ENCODE measurements at regions not wholly inside any gene's neighbourhood (a gene's known extent, or its start where the extent isn't known, plus 50 kb on each side); places are given as distances from the start of the nearest gene placed in this dataset.
"Not testable (repeated sequence)": the region's sequence is repeated elsewhere in the genome, so short reads cannot be mapped to it uniquely, and the experiment has no call there.

DNA sequence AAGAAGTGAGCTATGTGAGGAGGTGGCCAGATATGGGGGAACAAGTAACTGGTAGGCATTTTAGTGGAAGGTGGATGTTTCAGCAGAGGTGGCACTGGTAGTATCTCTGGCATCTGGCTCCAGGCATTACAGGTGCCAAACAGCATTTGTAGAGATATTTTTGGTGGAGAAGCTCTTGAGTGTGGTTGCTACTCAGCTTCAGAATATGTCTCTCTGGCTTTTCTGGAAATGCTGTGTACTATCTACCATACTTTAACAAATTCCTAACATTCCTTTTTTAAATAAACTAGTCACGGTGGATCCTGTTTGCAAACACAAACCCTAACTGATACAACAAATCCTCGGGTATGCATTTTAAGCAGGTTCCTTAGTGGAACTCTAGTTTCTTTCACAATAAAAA, 128.0 kb downstream of the BARX2 start:
- no peak for DNase-seq (ENCODE audit: low spot score)

DNA sequence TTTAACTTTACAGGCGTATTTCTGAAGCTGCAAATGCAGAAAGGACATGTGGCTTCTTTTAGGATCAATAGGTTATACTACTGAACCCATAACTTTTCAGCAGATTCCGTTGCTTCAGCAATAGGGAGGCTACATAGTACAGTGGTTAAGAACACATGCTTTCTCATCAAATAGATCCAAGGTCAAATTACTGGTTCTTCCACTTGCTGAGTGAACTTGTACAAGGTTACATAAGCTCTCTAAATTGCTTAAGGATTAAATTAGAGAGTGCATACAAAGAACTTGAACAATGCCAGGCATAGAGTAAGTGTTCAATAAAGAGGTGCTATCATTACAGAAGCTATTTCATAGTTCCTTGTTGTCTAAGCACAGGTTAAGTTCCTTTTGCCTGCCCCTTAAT, 129.6 kb downstream of the BARX2 start:
- no peak for DNase-seq (ENCODE audit: low spot score)

DNA sequence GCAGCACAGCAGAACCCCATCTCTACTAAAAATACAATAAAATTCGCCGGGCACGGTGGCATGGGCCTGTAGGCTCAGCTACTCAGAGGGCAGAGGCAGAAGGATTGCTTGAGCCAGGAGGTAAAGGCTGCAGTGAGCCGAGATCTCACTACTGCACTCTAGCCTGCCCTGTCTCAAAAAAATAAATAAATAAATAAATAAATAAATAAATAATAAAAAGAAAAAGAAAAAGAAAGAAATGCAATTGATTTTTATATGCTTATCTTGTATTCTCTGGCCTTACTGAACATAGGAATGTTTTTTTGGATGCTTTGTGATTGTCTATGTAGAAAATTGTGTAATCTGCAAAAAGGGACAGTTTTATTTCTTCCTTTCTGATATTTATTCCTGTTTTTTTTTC, 132.5 kb downstream of the BARX2 start:
- DNase-seq (ENCODE audit: low spot score): no peak

DNA sequence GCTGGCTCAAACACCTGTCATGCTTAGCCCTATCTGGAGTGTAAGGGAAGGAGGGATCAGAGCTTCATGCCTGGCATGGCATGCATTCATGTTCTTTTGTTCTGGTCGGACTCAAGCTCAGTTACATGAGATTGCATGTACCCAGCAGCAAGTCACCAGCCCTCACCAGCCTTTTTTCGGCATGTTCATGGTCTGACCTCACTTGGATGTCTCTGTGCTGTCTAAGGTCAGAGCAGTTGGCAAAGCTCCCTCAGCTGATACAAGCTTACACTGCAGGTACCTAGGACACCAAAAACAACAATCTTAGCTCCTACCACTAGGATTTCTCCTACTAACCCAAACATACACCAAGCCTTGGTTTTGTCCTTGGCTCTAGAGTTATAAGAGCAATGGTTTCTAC, 152.6 kb downstream of the BARX2 start:
- no peak for DNase-seq (ENCODE audit: low spot score)

DNA sequence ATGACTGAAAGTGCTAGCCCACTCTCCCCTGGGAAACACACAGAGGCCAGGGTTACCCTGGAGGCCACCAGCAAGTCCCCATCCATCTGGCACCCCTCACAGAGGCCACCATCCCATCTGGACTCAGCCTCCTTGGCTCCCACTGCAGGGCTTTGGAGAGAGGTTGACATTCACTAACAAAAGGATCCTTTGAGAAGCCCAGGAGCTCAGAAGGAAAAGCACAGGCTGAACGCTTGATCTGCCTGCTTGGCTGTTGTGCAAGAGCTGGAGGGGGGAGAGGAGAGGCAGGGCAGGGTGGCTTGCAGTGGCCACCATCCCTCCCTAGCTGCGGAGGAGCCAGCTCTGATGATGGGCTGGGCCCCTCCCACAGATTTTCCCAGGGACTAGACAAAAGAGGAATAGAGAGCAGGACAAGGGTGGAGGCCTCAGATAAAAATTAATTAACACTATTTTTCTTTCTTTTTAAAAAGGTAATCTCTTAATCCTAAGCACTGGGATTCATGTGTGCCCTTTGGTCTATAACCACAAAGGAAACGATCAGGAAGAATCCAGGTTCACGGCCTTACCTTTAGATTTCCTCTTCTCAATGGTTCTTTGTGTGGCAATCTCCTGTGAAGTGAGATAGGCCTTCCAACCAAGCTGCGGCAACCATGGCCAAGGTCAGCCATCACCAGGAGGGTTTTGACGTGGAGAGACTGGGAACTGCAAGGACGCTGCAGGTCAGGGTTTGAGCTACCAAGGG, 154.7 kb downstream of the BARX2 start:
- no peak for DNase-seq (ENCODE audit: low spot score)

DNA sequence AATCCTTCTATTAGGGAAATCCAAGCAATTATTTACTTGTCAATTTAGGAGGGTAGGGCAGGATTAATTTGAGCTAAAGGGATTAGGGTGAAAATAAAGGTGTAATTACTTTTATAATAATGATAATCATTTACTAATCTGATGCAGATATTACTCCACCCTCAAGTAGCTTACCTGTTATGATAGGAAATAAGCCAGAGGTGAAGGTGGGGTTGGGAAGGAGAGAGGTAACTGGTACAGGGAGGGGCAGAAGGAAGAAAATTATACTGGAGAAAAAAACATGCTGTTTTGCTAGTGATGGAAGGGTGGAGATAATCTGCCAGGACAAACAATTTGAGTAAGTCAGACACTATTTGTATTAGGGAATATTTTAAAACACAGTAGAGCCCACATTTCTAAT, 157.7 kb downstream of the BARX2 start:
- no peak for DNase-seq (ENCODE audit: low spot score)

DNA sequence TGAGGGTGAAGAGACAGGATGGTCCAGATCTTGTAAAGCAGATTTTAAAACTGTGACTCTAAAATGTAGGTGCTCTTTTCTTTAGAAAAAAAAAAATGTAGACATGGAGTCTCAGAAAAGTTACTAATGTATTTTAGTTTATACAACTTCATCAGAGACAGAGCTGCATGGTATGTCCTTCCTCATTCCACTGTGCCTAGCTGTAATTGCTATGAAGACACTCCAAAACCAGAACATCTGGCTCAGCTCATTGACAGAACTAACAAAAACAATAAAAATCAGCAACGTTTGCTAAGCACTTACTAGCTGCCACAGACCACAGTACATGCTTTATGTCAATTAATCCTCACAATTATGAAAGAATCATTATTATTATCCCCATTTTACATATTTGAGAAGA, 160.7 kb downstream of the BARX2 start:
- DNase-seq (ENCODE audit: low spot score): no peak

DNA sequence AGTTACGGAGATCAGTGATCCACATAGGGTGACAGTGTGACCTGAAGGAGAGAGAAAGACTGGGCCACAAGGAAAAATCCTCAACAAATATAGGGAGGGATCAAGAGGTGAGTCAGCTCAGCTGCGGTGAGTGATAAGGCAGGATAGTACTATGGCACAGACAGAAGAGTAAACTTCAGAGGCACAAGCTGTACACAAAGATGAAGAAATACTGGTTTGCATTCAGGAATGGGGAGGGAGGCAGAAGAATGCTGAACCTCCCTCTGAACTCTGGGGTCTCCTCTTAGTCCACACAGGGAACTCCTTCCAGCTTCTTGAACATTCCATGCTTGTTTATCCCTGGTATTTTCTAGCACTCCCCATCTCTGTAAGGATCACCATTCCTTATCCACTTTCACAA, 162.7 kb downstream of the BARX2 start:
- no peak for DNase-seq (ENCODE audit: low spot score)

DNA sequence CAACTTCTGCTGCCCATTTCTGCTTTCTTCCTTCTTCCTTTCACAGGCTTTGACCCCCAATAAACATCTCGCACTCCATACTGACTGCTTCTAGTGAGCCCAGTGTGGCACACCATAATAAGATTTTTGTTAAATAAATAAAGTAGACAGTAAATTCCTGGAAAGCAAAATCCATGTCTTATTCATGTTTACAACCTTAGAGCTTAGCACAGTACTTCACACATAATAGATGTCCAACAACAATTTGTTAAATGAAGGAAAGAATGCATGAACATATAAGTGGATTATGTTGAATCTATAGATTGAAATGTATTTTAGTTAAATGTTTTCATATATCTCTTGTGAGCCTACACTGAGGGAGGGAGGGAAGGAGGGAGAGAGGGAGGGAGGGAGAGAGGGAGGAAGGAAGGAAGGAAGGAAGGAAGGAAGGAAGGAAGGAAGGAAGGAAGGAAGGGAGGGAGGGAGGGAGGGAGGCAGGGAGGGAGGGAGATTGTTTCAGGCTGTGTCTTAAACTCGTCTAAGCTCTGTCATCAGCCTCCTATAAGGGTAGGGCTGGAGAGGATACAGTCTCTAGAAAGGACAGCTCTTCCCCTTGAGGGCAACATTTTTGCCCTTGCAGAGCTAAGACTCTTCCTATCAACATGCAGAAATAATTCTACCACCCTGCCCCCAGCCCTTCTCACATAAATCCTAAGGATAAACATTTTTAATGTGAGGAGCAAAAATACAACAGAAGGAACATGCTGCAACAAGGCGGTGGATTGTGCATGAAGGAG, 168.1 kb downstream of the BARX2 start:
- no peak for DNase-seq (ENCODE audit: low spot score)

DNA sequence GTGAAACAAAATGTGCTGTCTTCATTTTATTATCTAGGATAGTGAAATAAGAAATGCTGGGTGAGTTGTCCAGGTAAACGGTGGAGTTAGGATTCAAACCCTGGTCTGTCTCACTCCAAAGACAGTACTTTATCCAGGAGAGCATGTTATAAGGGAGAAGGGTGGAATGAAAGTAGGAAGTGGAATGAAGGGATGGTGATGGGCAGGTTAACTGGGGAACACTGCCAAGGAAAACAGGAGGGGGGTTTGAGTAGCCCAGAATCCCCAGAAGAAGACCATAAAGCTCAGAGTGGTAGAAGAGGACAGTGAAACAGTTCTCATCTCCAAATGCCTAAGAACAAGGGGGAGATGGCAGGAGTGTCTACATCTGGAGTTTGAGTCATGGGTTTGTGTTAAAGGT, 169.0 kb downstream of the BARX2 start:
- DNase-seq (ENCODE audit: low spot score): no peak

DNA sequence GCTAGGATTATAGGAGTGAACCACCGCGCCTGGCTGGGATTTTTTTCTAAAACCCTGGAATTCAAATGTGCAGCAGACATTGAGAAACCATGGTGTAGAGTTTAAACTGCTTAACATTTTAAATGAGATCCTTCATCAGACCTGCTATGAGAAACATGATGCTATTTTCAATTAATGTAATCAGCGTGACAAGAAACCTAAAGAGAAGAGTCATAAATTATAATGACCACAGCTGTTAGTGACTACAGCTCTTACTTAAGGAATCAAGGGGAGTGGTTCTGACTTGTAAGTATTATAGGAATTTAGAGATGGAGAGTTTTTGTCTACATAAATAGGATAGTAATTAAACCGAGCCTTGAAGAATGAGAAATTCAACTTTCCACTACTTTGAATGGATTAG, 170.6 kb downstream of the BARX2 start:
- DNase-seq (ENCODE audit: low spot score): no peak

DNA sequence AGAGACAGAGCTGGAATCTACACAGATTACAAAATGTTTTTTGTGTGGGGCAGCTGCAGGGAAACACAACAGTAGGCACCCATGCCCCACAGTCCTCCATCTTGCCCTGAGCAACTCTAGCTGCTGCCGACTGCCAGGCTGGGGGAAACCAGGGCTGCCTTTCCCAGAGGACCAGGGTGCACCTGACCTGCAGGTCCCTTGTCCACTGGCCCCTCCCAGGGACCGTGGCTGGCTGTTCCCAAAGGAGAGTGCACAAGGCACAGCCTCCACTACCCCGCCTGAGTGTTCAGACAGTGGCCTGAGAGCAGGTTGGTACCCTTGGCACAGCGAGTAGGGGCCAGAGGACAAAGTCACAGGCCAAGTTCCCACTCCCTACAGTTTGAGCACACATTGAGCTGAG, 181.8 kb downstream of the BARX2 start:
- no peak for DNase-seq (ENCODE audit: low spot score)

DNA sequence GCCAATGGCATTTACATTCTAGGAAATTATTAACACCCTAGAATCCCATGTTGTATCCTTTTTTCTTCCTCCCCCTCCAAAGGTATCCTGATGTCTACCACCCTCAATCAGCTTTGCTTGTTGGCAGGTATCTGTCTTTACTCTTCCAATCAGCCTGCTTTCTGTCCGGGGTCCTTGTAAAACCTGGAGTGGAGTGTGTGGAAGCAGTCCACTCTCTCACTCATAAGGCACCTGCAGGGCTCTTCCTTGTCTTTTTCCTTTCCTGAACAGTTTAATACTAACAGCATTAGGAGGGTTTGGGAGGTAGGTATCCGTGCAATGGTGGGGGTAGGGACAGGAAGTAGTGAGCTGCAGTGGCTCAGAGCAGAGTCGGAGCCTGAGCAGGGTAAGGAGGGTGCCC, 193.4 kb downstream of the BARX2 start:
- DNase-seq (ENCODE audit: low spot score): no peak

DNA sequence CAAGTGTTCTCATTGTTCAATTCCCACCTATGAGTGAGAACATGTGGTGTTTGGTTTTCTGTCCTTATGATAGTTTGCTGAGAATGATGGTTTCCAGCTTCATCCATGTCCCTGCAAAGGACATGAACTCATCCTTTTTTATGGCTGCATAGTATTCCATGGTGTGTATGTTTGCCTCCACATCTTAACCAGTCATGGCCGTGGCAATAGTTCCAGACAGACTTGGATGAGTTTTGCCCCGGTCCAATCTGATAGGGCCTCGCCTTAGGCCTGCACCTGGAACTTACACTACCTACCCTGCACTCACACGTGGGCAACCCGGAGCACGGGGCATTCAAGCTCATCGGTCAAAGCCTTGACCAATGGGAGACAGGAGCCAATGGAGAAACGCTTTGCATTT, 197.0 kb downstream of the BARX2 start:
- DNase-seq (ENCODE audit: low spot score): not testable (repeated sequence)

DNA sequence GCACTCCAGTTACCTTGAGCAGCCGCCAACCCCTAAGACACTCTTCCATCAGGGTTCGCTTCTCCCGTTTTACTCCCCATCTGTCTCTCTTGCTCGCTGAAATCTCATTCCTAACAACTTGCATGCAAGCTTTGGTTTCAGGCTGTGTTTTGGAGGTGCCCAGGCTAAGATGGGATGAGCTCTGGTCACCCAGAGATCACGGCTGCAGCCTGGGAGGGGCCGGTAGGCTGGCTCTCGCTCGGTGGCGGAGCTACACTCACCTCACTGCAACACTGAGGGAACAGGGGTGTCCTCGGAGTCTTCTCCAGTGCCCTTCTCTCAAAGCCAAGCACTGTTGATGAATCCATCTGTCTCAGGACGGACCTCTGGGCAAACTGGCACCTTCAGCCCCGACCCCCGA, 197.5 kb downstream of the BARX2 start:
- no peak for DNase-seq (ENCODE audit: low spot score)

DNA sequence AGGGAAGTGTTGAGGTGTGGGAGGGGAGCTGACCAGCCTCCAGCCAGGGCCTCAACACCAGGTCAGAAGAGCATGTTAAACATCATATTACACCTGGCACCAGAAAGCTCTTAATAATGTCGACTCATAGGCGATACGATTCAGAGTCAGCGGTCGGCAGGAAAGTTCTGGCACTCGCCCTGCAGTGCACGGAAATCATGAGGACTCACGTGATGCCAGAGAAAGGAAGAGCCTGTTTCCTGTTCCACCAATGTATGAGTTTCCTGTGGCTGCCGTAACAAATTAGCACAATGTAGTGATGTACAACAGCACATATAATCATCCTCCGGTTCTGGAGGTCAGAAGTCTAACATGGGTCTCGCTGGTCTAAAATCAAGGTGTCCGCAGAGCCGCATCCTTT, 198.8 kb downstream of the BARX2 start:
- DNase-seq (ENCODE audit: low spot score): no peak

DNA sequence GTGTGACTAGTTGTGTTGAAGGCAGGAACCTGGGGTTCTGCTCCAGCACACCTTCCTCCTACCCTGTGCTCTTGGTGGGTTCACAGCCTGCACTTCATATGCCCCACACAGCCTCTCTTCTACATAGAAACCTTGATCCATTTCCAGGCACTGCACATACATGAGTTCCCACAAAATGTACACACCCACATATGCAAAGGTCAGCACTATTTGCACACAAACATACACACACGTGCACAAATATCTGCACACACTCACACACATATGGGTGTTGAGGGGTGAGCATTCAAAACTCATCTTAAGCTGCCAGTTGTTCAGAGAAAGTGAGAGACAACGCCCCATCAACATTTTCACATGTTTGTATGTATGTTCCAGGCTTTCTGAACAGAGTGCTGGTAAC, 201.0 kb downstream of the BARX2 start:
- no peak for DNase-seq (ENCODE audit: low spot score)

DNA sequence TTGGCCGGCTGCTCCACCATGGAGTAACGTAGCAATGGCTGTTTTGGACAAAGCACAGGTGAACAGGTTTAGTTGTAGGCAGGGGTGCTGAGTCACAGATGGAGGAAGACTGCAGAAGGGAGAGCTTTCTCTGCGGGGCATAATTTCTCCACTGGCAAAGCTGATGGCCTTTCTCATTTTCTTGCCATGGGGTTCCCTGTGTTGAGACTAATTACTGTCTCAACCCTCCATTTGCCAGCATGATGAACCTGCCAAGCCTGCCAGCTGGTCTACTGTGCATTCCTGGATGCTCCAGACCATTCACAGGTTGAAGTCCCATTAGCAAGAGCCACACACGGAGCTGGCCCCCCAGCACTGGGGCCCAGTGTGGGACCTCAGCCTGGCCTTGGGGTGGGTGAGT, 202.4 kb downstream of the BARX2 start:
- no peak for DNase-seq (ENCODE audit: low spot score)

DNA sequence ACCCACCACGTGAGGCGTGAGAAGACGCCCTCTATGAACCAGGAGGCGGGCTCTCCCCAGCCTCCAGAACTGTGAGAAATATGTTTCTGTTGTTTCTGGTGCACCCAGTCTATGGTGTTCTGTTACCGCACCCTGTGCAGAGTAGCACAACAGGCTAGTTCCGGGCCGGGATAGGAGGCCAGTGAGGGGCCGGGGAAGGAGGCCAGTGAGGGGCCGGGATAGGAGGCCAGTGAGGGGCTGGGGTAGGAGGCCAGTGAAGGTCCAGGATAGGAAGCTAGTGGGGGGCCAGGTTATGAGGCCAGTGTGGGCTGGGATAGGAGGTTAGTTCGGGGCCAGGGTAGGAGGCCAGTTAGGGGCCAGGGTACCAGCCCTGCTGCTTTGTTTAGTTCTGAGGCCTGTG, 204.6 kb downstream of the BARX2 start:
- DNase-seq (ENCODE audit: low spot score): no peak

DNA sequence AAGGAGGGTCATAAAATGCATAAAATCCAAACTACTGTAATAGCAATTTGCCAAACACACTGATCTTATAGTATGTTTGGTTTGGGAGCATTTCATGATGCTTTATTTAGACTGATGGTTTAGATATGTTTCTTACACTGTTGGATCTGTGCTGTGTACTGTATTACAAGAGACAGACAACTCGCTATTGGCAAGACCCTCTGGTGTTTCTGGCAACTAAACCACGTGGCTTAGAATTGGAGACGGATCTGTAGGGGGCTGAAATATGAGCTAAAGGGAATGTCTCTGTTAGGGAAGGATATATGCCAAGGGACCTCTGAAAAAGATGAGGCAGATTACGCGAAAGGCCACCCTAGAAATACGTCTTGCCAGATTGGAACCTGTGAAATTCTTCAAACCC, 208.7 kb downstream of the BARX2 start:
- no peak for DNase-seq (ENCODE audit: low spot score)

DNA sequence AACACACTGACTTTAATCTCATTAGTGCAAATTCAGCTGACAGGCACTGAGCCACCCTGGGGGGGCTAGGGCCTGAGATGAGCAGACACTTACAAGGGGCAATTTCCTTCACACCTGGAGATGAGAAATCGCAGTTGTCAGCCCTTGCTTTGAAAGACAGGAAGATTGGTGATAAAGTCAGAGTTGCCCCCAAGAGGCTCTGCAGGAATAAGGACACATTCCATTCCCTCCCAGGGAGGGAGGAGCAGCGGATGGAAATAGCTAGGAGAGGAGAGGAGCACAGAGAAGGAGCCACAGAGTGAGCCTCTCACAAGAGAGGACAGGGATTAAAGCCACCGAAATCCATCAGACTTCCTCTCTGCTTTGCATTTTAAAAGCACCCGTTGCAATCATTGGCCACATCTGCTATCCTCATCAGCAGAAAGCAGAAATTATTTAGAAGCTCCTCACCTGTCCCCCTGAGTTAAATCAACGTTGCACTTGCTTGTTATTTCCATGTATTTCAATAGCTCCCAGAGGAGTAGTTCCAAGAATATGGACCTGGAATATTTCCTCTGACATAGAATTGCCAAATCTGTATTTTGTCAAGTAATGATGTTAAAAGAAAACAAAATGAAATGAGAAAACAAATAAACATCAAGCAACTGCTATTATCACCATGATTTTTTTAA, 213.7 kb downstream of the BARX2 start:
- no peak for DNase-seq (ENCODE audit: low spot score)

DNA sequence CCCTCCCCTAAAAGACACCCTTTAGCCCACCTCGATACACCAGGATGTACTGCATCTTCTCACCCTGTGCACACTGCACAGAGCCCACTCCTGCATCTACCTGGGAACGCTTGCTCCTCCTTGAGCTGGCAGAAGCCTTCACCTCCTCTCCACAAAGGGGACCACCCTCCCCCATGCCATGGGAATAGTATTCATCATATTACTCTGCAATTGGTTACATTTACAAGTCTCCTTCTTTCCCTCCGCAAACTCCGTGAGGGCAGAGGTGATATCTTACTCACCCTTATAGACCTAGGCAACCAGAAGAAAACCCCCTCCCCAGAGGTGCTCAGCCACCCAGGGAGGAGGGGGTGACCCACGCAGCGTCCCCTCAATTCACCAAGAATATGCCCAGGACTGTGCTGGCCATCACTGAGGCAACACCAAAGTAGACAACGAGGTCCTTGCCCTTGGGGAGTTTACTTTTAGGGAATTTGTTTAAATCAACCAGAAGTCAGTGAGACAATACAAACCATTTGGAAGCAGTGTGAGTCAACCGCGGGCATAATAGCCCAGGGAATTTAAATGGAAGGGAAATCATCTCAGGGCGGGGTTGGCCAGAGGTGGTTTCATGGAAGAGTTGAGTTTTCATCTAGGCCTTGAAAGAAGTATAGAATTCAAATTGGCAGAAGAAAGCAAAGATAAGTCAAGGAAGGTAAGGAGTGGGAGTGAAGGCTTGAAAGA, 214.5 kb downstream of the BARX2 start:
- DNase-seq (ENCODE audit: low spot score): no peak
